IMR-90 (cell line): ENCODE measurements at regions not wholly inside any gene's neighbourhood (a gene's known extent, or its start where the extent isn't known, plus 50 kb on each side); places are given as distances from the start of the nearest gene placed in this dataset.

Experiments
- ATAC-seq: fragments of 200-7000 bp; cut with Tn5 transposase; 2 replicates; pipeline ENCODE4 v1.9.1; 2020; ENCODE audit warnings: low read depth, mild to moderate bottlenecking, moderate library complexity
- BruUV-seq: library from RNA; stranded (reverse); fragments of 400-500 nt; replicated peaks from 2 replicates; lab custom pipeline; 2021; lab: Mats Ljungman, UMichigan
- CTCF ChIA-PET: fragments of 300-600 bp; formaldehyde crosslinking; extraction: SDS; loops from one replicate; lab custom pipeline; 2021; ENCODE audit warnings: antibody characterized with exemption; lab: Yijun Ruan, JAX
- POLR2A ChIA-PET: fragments of 300-600 bp; sonication (Branson Sonifier 250); formaldehyde crosslinking; loops from one replicate; lab custom pipeline; 2022; ENCODE audit warnings: antibody characterized with exemption; ENCODE audit not compliant: unreplicated experiment; lab: Charles Lee
- DNase-seq: peaks from one replicate; pipeline ENCODE4 v3.0.0; 2013
- H2AFZ ChIP-seq: replicated peaks from 2 replicates; pipeline ENCODE3; 2013; ENCODE audit warnings: low read length, mild to moderate bottlenecking; ENCODE audit not compliant: poor library complexity
- H2AK5ac ChIP-seq: 2 replicates; pipeline ENCODE4 v1.6.1; 2013; ENCODE audit warnings: low read depth, low read length, inconsistent platforms
- H2AK9ac ChIP-seq: replicated peaks from 2 replicates; pipeline ENCODE3; 2013; ENCODE audit warnings: mild to moderate bottlenecking, low read depth, low read length, moderate library complexity; ENCODE audit not compliant: poor library complexity
- H2BK120ac ChIP-seq: 2 replicates; pipeline ENCODE4 v1.6.1; 2013; ENCODE audit warnings: low read depth, low read length, inconsistent platforms
- H2BK15ac ChIP-seq: 3 replicates; pipeline ENCODE4 v1.6.1; 2013; ENCODE audit warnings: low read depth, low read length, inconsistent platforms
- H2BK20ac ChIP-seq: 2 replicates; pipeline ENCODE4 v1.6.1; 2013; ENCODE audit warnings: low read depth, mild to moderate bottlenecking, inconsistent platforms, low read length, moderate library complexity
- H2BK5ac ChIP-seq: 2 replicates; pipeline ENCODE4 v1.6.1; 2013; ENCODE audit warnings: mild to moderate bottlenecking, low read depth, low read length, inconsistent platforms; ENCODE audit not compliant: poor library complexity, severe bottlenecking
- H3K14ac ChIP-seq: replicated peaks from 2 replicates; pipeline ENCODE4 v1.6.1; 2013; ENCODE audit warnings: low read depth, low read length, inconsistent platforms
- H3K18ac ChIP-seq: 2 replicates; pipeline ENCODE4 v1.6.1; 2013; ENCODE audit warnings: low read depth, low read length, control low read depth
- H3K23ac ChIP-seq: 2 replicates; pipeline ENCODE4 v1.6.1; 2013; ENCODE audit warnings: low read depth, low read length, inconsistent platforms
- H3K27ac ChIP-seq: 2 replicates; pipeline ENCODE4 v1.5.1; 2013; ENCODE audit warnings: mild to moderate bottlenecking, control low read depth, low read length; ENCODE audit not compliant: insufficient read depth
- H3K27me3 ChIP-seq: 2 replicates; pipeline ENCODE4 v1.6.1; 2013; ENCODE audit warnings: low read length; ENCODE audit not compliant: control insufficient read depth, insufficient read depth
- H3K36me3 ChIP-seq: 2 replicates; pipeline ENCODE4 v1.6.1; 2013; ENCODE audit warnings: low read length, mixed read lengths; ENCODE audit not compliant: control insufficient read depth, insufficient read depth
- H3K4ac ChIP-seq: 2 replicates; pipeline ENCODE4 v1.6.1; 2013; ENCODE audit warnings: low read depth, low read length, inconsistent platforms
- H3K4me1 ChIP-seq: 2 replicates; pipeline ENCODE4 v1.6.1; 2013; ENCODE audit warnings: low read length, mixed read lengths; ENCODE audit not compliant: control insufficient read depth, insufficient read depth
- H3K4me2 ChIP-seq: 2 replicates; pipeline ENCODE4 v1.6.1; 2013; ENCODE audit warnings: low read depth, mild to moderate bottlenecking, control low read depth, low read length, moderate library complexity
- H3K4me3 ChIP-seq: 2 replicates; pipeline ENCODE4 v1.5.1; 2013; ENCODE audit warnings: low read depth, mild to moderate bottlenecking, control low read depth, low read length, moderate library complexity; ENCODE audit not compliant: insufficient read depth
- H3K56ac ChIP-seq: 2 replicates; pipeline ENCODE4 v1.6.1; 2013; ENCODE audit warnings: low read length, inconsistent platforms; ENCODE audit not compliant: insufficient read depth; ENCODE audit errors: extremely low read depth
- H3K79me1 ChIP-seq, 2 experiments: 2 replicates each; pipeline ENCODE4 v1.6.1; 2013; ENCODE audit warnings: low read length in 2 of 2, inconsistent platforms in 1 of 2, low read depth in 1 of 2
- H3K9ac ChIP-seq: 2 replicates; pipeline ENCODE4 v1.6.1; 2013; ENCODE audit warnings: low read depth, low read length, control low read depth
- H3K9me1 ChIP-seq: 2 replicates; pipeline ENCODE4 v1.6.1; 2013; ENCODE audit warnings: low read length, inconsistent platforms; ENCODE audit not compliant: insufficient read depth
- H3K9me3 ChIP-seq: 2 replicates; pipeline ENCODE4 v1.6.1; 2013; ENCODE audit warnings: low read length; ENCODE audit not compliant: control insufficient read depth, insufficient read depth
- H4K20me1 ChIP-seq: 2 replicates; pipeline ENCODE4 v1.6.1; 2013; ENCODE audit warnings: low read length, inconsistent platforms; ENCODE audit not compliant: insufficient read depth
- H4K5ac ChIP-seq: 2 replicates; pipeline ENCODE4 v1.6.1; 2013; ENCODE audit warnings: mild to moderate bottlenecking, low read depth, low read length, control low read depth
- H4K8ac ChIP-seq, 2 experiments: 2 replicates each; pipeline ENCODE4 v1.6.1; 2013; ENCODE audit warnings: low read depth in 2 of 2, low read length in 2 of 2, control low read depth in 1 of 2, inconsistent platforms in 1 of 2
- H4K91ac ChIP-seq: 2 replicates; pipeline ENCODE4 v1.6.1; 2013; ENCODE audit warnings: low read depth, low read length, inconsistent platforms; ENCODE audit not compliant: insufficient read depth
- CHD1 ChIP-seq: IDR thresholded peaks from 2 replicates; pipeline ENCODE4 v1.6.1; 2012; ENCODE audit warnings: low read depth, low read length, improper control_type of control experiment
- NFE2L2 ChIP-seq: fragments of 150-350 bp; IDR thresholded peaks from 2 replicates; pipeline ENCODE4 v1.6.1; 2016; ENCODE audit warnings: low read depth, mild to moderate bottlenecking, low read length
- WGBS, 2 experiments: methylation state at CpG; one replicate each; pipeline versions ENCODE4 v1.1.5 to v1.1.7; 2013; ENCODE audit warnings: missing lambda C conversion rate in 2 of 2; ENCODE audit not compliant: insufficient read length in 1 of 2; ENCODE audit errors: extremely low coverage in 2 of 2; 5-methylcytosine and 5-hydroxymethylcytosine counted together
- dilution Hi-C: fragments of 300-500 bp; cut with HindIII; formaldehyde crosslinking; loops from one replicate; pipeline ENCODE4 v1.14.3; 2018; ENCODE audit warnings: low sequenced_read_pairs; ENCODE audit not compliant: unreplicated experiment
- in situ Hi-C: fragments of 300-500 bp; cut with MboI; formaldehyde crosslinking; loops from 3 replicates; pipeline ENCODE4 v1.14.3; 2019; ENCODE audit warnings: low sequenced_read_pairs, inconsistent platforms, mixed read lengths
- intact Hi-C: fragments of 100-400 bp; cut with micrococcal nuclease; formaldehyde crosslinking; loops from 2 replicates; pipeline ENCODE4 v1.10.0; 2022

GRCh38 chr6:150799276-150799805, 66.2 kb upstream of the MTHFD1L start:
- dilution Hi-C loops (no loop called here), in situ Hi-C loops (no loop called here)

More at GRCh38 chr6:150799276-150799805, 66.2 kb upstream of the MTHFD1L start:
- H3K36me3 ChIP-seq: peaks cover 1% of the 10 kb centered on the region; the same call in 1 of the 2 replicates
- H3K23ac ChIP-seq: no peak overlapping the region
- H3K18ac ChIP-seq: no peak overlapping the region
- ChIA-PET CTCF (no interaction called here), POLR2A (no interaction called here)
- no peak overlapping the region for H2BK120ac ChIP-seq
- TF ChIP-seq NFE2L2: no peak
- no peak for TF ChIP-seq CHD1
- no peaks in the 10 kb centered on the region for H3K9me3 ChIP-seq
- no peak overlapping the region for H3K4me3 ChIP-seq
- no peak overlapping the region for H2AFZ ChIP-seq
- no TSS peak for BruUV-seq
- H2AK5ac ChIP-seq: no peak overlapping the region
- no peak overlapping the region for H4K91ac ChIP-seq
- no peak overlapping the region for H2BK15ac ChIP-seq
- intact Hi-C loops: no loop called here
- no peak overlapping the region for H3K27ac ChIP-seq
- no peaks in the 10 kb centered on the region; the same call in 1 of the 2 replicates for H3K4me1 ChIP-seq
- no peak overlapping the region for H3K4ac ChIP-seq
- H2BK5ac ChIP-seq: no peak overlapping the region
- 81% methylated on average over 2 of the region's 4 CpGs; no CpG with 5 or more reads in 1 of the 2 experiments for WGBS, 2 experiments
- H4K5ac ChIP-seq: no peak overlapping the region
- ATAC-seq (no peak), DNase-seq (no peak)
- H3K14ac ChIP-seq: no peak overlapping the region
- H2BK20ac ChIP-seq: no peak overlapping the region
- no peak overlapping the region for H3K9ac ChIP-seq
- H4K8ac ChIP-seq: no peak overlapping the region
- H3K27me3 ChIP-seq: no peaks in the 10 kb centered on the region
- H4K20me1 ChIP-seq: no peaks in the 10 kb centered on the region
- H3K79me1 ChIP-seq: no peaks in the 10 kb centered on the region
- H2AK9ac ChIP-seq: no peak overlapping the region
- H3K9me1 ChIP-seq: no peaks in the 10 kb centered on the region
- H3K4me2 ChIP-seq: no peak overlapping the region
- no peak overlapping the region for H3K56ac ChIP-seq
